K562 (cell line): ENCODE measurements at regions not wholly inside any gene's neighbourhood (a gene's known extent, or its start where the extent isn't known, plus 50 kb on each side); places are given as distances from the start of the nearest gene placed in this dataset.

Experiments used
- CBFA2T2 ChIP-seq: fragments of 450-650 bp; conservative IDR thresholded peaks from 2 replicates; pipeline ENCODE4 v1.6.1; 2017; ENCODE audit warnings: mild to moderate bottlenecking
- CSDE1 ChIP-seq, 2 experiments: fragments of 450-650 bp; IDR thresholded peaks; 2 replicates each; pipeline ENCODE4 v1.6.1; 2016; ENCODE audit warnings: mild to moderate bottlenecking in 1 of 2
- EP300 ChIP-seq: IDR thresholded peaks from 2 replicates; pipeline ENCODE4 v1.6.1; 2012; ENCODE audit warnings: low read length, improper control_type of control experiment
- EWSR1 ChIP-seq: fragments of 450-650 bp; IDR thresholded peaks from 2 replicates; pipeline ENCODE4 v1.6.1; 2018; ENCODE audit warnings: borderline replicate concordance, mild to moderate bottlenecking, low read depth, moderate library complexity; ENCODE audit not compliant: partially characterized antibody
- HDGF ChIP-seq: fragments of 450-650 bp; IDR thresholded peaks from 2 replicates; pipeline ENCODE4 v1.6.1; 2016
- JUN ChIP-seq, 2 experiments: sonication (generic) in 1 of 2; formaldehyde crosslinking in 1 of 2; IDR thresholded peaks; 2 replicates each; pipeline versions ENCODE4 v1.6.1 to v1.8.0; 2012 to 2022; ENCODE audit warnings: borderline replicate concordance in 2 of 2, mild to moderate bottlenecking in 2 of 2, improper control_type of control experiment in 1 of 2, low read depth in 1 of 2, low read length in 1 of 2, missing genetic modification reagents in 1 of 2
- LARP7 ChIP-seq: fragments of 450-650 bp; IDR thresholded peaks from 2 replicates; pipeline ENCODE4 v1.6.1; 2016
- PHTF2 ChIP-seq: fragments of 250-450 bp; sonication (Bioruptor Pico); IDR thresholded peaks from 2 replicates; pipeline ENCODE4 v1.5.0; 2021; ENCODE audit warnings: mild to moderate bottlenecking
- POLR2G ChIP-seq: fragments of 200-400 bp; formaldehyde crosslinking; IDR thresholded peaks from 2 replicates; pipeline ENCODE4 v1.6.1; 2017; ENCODE audit warnings: low read depth, mild to moderate bottlenecking, antibody characterized with exemption, low read length, moderate library complexity
- RBM39 ChIP-seq: fragments of 200-400 bp; formaldehyde crosslinking; optimal IDR thresholded peaks from 2 replicates; pipeline ENCODE3; 2018; ENCODE audit warnings: low read depth, low read length
- RFX1 ChIP-seq: fragments of 450-650 bp; IDR thresholded peaks from 2 replicates; pipeline ENCODE4 v1.6.1; 2016; ENCODE audit warnings: mild to moderate bottlenecking, moderate library complexity
- SMAD2 ChIP-seq: fragments of 150-350 bp; IDR thresholded peaks from 2 replicates; pipeline ENCODE4 v1.6.1; 2014; ENCODE audit warnings: low read depth, mild to moderate bottlenecking, low read length
- SRSF9 ChIP-seq: fragments of 200-400 bp; formaldehyde crosslinking; IDR thresholded peaks from 2 replicates; pipeline ENCODE4 v1.6.1; 2017; ENCODE audit warnings: low read depth, low read length, borderline replicate concordance
- TAF7 ChIP-seq: fragments of 450-650 bp; IDR thresholded peaks from 2 replicates; pipeline ENCODE4 v1.6.1; 2016; ENCODE audit warnings: missing genetic modification characterization, missing compliant biosample characterization
- ZBTB33 ChIP-seq: sonication (generic); formaldehyde crosslinking; IDR thresholded peaks from 2 replicates; pipeline ENCODE4 v1.8.1; 2023; ENCODE audit warnings: mild to moderate bottlenecking, missing genetic modification reagents
- ZBTB43 ChIP-seq: sonication (generic); formaldehyde crosslinking; IDR thresholded peaks from 2 replicates; pipeline ENCODE4 v1.8.0; 2023; ENCODE audit warnings: mild to moderate bottlenecking, missing genetic modification reagents
- ZC3H8 ChIP-seq: fragments of 450-650 bp; IDR thresholded peaks from 2 replicates; pipeline ENCODE4 v1.6.1; 2017
- ZKSCAN1 ChIP-seq: fragments of 150-350 bp; IDR thresholded peaks from 2 replicates; pipeline ENCODE4 v1.6.1; 2016; ENCODE audit warnings: low read depth, low read length
- ZNF133 ChIP-seq: fragments of 250-450 bp; sonication (Bioruptor Pico); IDR thresholded peaks from 2 replicates; pipeline ENCODE4 v1.4.0; 2020; ENCODE audit warnings: mild to moderate bottlenecking
- ZNF57 ChIP-seq: fragments of 450-650 bp; formaldehyde crosslinking; IDR thresholded peaks from 2 replicates; pipeline ENCODE4 v1.4.0; 2020; ENCODE audit warnings: mild to moderate bottlenecking, moderate library complexity
- TF ChIP-seq, protein P1 (sequence below): fragments of 250-450 bp; sonication (Bioruptor Pico); IDR thresholded peaks from 2 replicates; pipeline ENCODE4 v1.8.0; 2022; ENCODE audit warnings: inconsistent platforms, mild to moderate bottlenecking, moderate library complexity, borderline replicate concordance
- TF ChIP-seq, protein P2 (sequence below): fragments of 250-450 bp; sonication (Bioruptor Pico); IDR thresholded peaks from 2 replicates; pipeline ENCODE4 v1.8.0; 2021; ENCODE audit warnings: borderline replicate concordance, mild to moderate bottlenecking, moderate library complexity; ENCODE audit not compliant: poor library complexity, severe bottlenecking
- TF ChIP-seq, protein P3 (sequence below), 2 experiments: fragments of 450-650 bp; conservative IDR thresholded peaks; 2 replicates each; pipeline ENCODE4 v1.6.1; 2017; ENCODE audit warnings: mild to moderate bottlenecking in 2 of 2, moderate library complexity in 2 of 2

DNA sequence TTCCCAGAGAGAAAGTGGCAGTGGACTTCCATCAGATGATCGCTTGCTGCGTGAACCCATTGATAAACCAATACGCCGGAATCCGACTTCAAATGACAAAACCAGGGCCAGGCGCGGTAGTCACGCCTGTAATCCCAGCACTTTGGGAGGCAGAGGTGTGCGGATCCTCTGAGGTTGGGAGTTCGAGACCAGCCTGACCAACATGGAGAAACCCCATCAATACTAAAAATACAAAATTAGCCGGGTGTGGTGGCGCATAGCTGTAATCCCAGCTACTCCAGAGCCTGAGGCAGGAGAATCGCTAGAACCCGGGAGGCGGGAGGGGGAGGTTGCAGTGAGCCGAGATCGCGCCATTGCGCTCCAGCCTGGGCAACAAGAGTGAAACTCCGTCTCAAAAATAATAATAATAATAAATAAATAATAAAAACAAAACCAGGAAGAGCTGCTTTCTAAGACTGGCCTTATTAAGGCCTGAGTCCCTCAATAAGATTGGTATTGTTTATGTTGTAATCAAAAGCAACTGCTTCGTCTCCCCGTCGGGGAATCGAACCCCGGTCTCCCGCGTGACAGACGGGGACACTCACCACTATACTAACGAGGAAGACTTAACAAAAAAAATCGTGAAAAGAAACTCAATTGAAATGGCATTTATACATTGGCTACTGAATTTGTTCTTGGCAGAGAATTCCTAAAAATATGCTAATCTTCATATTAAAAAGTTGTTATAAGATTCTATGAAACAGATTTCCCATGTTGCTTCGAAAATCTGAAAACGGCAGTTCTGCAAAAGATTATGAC lies 110.2 kb upstream of the ZNF184 start (continued):
- TF ChIP-seq, protein P1, sequence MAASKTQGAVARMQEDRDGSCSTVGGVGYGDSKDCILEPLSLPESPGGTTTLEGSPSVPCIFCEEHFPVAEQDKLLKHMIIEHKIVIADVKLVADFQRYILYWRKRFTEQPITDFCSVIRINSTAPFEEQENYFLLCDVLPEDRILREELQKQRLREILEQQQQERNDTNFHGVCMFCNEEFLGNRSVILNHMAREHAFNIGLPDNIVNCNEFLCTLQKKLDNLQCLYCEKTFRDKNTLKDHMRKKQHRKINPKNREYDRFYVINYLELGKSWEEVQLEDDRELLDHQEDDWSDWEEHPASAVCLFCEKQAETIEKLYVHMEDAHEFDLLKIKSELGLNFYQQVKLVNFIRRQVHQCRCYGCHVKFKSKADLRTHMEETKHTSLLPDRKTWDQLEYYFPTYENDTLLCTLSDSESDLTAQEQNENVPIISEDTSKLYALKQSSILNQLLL (CRISPR knock-in tag), result no peak
- peak; percentile 61; the same call in 1 of the 2 replicates for TF ChIP-seq EP300
- no peak; the same call in 1 of the 2 replicates for TF ChIP-seq ZKSCAN1
- TF ChIP-seq ZNF133 (CRISPR knock-in tag), result no peak
- TF ChIP-seq TAF7 (tag), result no peak
- TF ChIP-seq ZC3H8, result no peak
- no peak for TF ChIP-seq POLR2G
- peak in 1 of 2 experiments; percentile 70; a peak in 1 of 4 replicates for TF ChIP-seq CSDE1 (IDR thresholded peaks at IDR 0.05)
- TF ChIP-seq ZNF57 (CRISPR knock-in tag), result no peak
- TF ChIP-seq RFX1, result no peak
- peak; percentile 96 for TF ChIP-seq ZBTB33 (CRISPR knock-in tag)
- no peak for TF ChIP-seq CBFA2T2
- no peak for TF ChIP-seq RBM39
- TF ChIP-seq EWSR1, result no peak
- no peak for TF ChIP-seq ZBTB43 (CRISPR knock-in tag)
- no peak for TF ChIP-seq LARP7
- TF ChIP-seq SMAD2, result no peak
- no peak for TF ChIP-seq PHTF2 (CRISPR knock-in tag)
- TF ChIP-seq, protein P2, sequence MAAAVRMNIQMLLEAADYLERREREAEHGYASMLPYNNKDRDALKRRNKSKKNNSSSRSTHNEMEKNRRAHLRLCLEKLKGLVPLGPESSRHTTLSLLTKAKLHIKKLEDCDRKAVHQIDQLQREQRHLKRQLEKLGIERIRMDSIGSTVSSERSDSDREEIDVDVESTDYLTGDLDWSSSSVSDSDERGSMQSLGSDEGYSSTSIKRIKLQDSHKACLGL (CRISPR knock-in tag), result no peak
- TF ChIP-seq, protein P3, sequence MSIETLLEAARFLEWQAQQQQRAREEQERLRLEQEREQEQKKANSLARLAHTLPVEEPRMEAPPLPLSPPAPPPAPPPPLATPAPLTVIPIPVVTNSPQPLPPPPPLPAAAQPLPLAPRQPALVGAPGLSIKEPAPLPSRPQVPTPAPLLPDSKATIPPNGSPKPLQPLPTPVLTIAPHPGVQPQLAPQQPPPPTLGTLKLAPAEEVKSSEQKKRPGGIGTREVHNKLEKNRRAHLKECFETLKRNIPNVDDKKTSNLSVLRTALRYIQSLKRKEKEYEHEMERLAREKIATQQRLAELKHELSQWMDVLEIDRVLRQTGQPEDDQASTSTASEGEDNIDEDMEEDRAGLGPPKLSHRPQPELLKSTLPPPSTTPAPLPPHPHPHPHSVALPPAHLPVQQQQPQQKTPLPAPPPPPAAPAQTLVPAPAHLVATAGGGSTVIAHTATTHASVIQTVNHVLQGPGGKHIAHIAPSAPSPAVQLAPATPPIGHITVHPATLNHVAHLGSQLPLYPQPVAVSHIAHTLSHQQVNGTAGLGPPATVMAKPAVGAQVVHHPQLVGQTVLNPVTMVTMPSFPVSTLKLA (conservative IDR thresholded peaks at IDR 0.05), result peak; percentile 17 to 31; a peak in 1 of 4 replicates
- TF ChIP-seq SRSF9, result no peak
- TF ChIP-seq HDGF, result no peak
- no peak for TF ChIP-seq JUN (IDR thresholded peaks at IDR 0.05; ENCODE audit: borderline replicate concordance, low read depth, low read length)
- no peak for TF ChIP-seq JUN (CRISPR knock-in tag; IDR thresholded peaks at IDR 0.05; ENCODE audit: borderline replicate concordance)
